ENCODE measurements at regions not wholly inside any gene's neighbourhood (a gene's known extent, or its start where the extent isn't known, plus 50 kb on each side); places are given as distances from the start of the nearest gene placed in this dataset.

GRCh38 chr18:77495982-77496690 is 246.5 kb downstream of the GALR1 start:
- Histone ChIP-seq H3K79me2 (replicated peaks; ENCODE audit: insufficient read depth, low read length) (no peaks in the 10 kb centered on the region), H3K27ac (ENCODE audit: low read length) (no peak overlapping the region), H3K4me2 (ENCODE audit: low read length) (no peak overlapping the region), H3F3A (ENCODE audit: insufficient read depth, low read length, poor library complexity, severe bottlenecking) (no peaks in the 10 kb centered on the region), H3K9me3 (ENCODE audit: low read length) (no peaks in the 10 kb centered on the region), H2AFZ (ENCODE audit: low read depth, low read length) (no peak overlapping the region), H4K20me1 (ENCODE audit: insufficient read depth) (no peaks in the 10 kb centered on the region), H3K9me2 (ENCODE audit: insufficient read depth, low read length) (no peaks in the 10 kb centered on the region), H3K4me3 (ENCODE audit: low read length) (no peak overlapping the region), H3K9ac (ENCODE audit: low read length) (no peak overlapping the region), H3K36me3 (ENCODE audit: insufficient read depth, low read length) (no peaks in the 10 kb centered on the region), H3K27me3 (ENCODE audit: insufficient read depth, low read depth, low read length) (no peaks in the 10 kb centered on the region)
- TF ChIP-seq EZH2 (IDR thresholded peaks at IDR 0.05; ENCODE audit: borderline replicate concordance, insufficient read depth, low read length, poor library complexity, severe bottlenecking) (no peak), EP300 (conservative IDR thresholded peaks at IDR 0.05; ENCODE audit: poor library complexity, severe bottlenecking) (no peak), POLR2AphosphoS5 (IDR thresholded peaks at IDR 0.05) (no peak), RAD21 (conservative IDR thresholded peaks at IDR 0.05) (no peak), SMC3 (conservative IDR thresholded peaks at IDR 0.05; ENCODE audit: poor library complexity) (no peak), MXI1 (conservative IDR thresholded peaks at IDR 0.05; ENCODE audit: poor library complexity, severe bottlenecking) (no peak), CTCF (IDR thresholded peaks at IDR 0.05; ENCODE audit: poor library complexity, severe bottlenecking) (no peak), TAF1 (IDR thresholded peaks at IDR 0.05; ENCODE audit: low read depth) (no peak)
- TF ChIP-seq, protein P1, sequence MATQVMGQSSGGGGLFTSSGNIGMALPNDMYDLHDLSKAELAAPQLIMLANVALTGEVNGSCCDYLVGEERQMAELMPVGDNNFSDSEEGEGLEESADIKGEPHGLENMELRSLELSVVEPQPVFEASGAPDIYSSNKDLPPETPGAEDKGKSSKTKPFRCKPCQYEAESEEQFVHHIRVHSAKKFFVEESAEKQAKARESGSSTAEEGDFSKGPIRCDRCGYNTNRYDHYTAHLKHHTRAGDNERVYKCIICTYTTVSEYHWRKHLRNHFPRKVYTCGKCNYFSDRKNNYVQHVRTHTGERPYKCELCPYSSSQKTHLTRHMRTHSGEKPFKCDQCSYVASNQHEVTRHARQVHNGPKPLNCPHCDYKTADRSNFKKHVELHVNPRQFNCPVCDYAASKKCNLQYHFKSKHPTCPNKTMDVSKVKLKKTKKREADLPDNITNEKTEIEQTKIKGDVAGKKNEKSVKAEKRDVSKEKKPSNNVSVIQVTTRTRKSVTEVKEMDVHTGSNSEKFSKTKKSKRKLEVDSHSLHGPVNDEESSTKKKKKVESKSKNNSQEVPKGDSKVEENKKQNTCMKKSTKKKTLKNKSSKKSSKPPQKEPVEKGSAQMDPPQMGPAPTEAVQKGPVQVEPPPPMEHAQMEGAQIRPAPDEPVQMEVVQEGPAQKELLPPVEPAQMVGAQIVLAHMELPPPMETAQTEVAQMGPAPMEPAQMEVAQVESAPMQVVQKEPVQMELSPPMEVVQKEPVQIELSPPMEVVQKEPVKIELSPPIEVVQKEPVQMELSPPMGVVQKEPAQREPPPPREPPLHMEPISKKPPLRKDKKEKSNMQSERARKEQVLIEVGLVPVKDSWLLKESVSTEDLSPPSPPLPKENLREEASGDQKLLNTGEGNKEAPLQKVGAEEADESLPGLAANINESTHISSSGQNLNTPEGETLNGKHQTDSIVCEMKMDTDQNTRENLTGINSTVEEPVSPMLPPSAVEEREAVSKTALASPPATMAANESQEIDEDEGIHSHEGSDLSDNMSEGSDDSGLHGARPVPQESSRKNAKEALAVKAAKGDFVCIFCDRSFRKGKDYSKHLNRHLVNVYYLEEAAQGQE (IDR thresholded peaks at IDR 0.05; ENCODE audit: borderline replicate concordance) = no peak

- no peak overlapping the region for H2AFZ ChIP-seq (ENCODE audit: low read depth, low read length)
- H3K4me3 ChIP-seq (ENCODE audit: low read length) = no peak overlapping the region
- no peaks in the 10 kb centered on the region for H3K9me3 ChIP-seq (ENCODE audit: low read length)
- H4K20me1 ChIP-seq (ENCODE audit: insufficient read depth) = no peaks in the 10 kb centered on the region
- no peaks in the 10 kb centered on the region for H3F3A ChIP-seq (ENCODE audit: insufficient read depth, low read length, poor library complexity, severe bottlenecking)
- no peaks in the 10 kb centered on the region for H3K27me3 ChIP-seq (ENCODE audit: insufficient read depth, low read depth, low read length)
- no peak overlapping the region for H3K4me2 ChIP-seq (ENCODE audit: low read length)
- H3K36me3 ChIP-seq (ENCODE audit: insufficient read depth, low read length) = no peaks in the 10 kb centered on the region
- H3K9me2 ChIP-seq (ENCODE audit: insufficient read depth, low read length) = no peaks in the 10 kb centered on the region
- TF ChIP-seq, protein P1 (IDR thresholded peaks at IDR 0.05; ENCODE audit: borderline replicate concordance) = no peak
- TF ChIP-seq TAF1 (IDR thresholded peaks at IDR 0.05; ENCODE audit: low read depth) (no peak), EZH2 (IDR thresholded peaks at IDR 0.05; ENCODE audit: borderline replicate concordance, insufficient read depth, low read length, poor library complexity, severe bottlenecking) (no peak)
- no peak overlapping the region for H3K27ac ChIP-seq (ENCODE audit: low read length)
- H3K9ac ChIP-seq (ENCODE audit: low read length) = no peak overlapping the region
- no peaks in the 10 kb centered on the region for H3K79me2 ChIP-seq (replicated peaks; ENCODE audit: insufficient read depth, low read length)
These were observed 251.6 kb downstream of the GALR1 start for GRCh38 chr18:77501266-77501665.
